HT-29 (cell line): ENCODE measurements at regions not wholly inside any gene's neighbourhood (a gene's known extent, or its start where the extent isn't known, plus 50 kb on each side); places are given as distances from the start of the nearest gene placed in this dataset.
A peak's percentile ranks its signal among the peaks of the same experiment; 100 is the strongest.

ENCODE experiments used
- DNase-seq: peaks from one replicate; pipeline ENCODE4 v3.0.0-alpha.2; 2015; ENCODE audit warnings: low spot score

DNA sequence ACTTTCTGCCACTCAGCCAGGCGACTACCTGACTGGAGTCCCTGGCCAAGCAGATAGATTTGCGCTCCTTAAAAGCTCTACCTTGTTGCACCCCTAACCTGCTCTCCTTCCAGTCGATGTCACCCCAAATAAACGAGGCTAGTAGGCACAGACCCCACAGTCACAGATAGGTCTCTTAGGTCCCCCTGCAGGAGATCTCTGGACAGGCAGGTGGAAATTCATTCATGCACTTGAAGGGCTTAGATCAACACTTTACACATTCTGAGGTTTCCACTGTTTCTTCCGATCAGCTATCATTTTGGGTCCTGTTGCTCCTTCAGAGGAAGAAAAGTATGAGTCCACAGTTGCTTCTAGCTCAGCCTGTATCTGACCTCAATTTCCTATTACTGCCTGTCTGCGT is 272.6 kb upstream of the FMN2 start:
- DNase-seq: no peak

DNA sequence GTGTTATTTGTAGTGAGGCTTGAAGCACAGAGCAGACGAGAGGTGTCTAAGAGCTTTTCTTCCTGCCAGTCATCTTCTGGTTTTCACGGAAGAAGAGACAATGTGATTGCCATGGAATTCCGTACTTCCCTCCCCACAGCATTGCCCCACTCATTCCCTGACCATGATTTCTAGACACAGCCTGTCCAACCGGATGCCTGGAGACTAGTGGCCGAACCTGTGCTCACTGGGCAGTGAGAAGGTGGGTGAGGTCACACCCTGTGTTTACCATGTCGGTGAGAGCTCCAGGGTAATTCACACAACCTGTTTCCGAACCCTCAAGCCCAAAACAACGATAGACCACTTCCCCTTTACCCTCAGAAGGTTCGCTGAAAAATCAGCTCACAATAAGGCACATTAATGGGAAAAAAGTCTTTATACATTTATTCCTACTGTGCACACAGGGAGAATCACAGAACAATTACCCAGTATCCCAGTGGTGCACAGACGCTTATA is 271.9 kb upstream of the FMN2 start:
- no peak for DNase-seq

DNA sequence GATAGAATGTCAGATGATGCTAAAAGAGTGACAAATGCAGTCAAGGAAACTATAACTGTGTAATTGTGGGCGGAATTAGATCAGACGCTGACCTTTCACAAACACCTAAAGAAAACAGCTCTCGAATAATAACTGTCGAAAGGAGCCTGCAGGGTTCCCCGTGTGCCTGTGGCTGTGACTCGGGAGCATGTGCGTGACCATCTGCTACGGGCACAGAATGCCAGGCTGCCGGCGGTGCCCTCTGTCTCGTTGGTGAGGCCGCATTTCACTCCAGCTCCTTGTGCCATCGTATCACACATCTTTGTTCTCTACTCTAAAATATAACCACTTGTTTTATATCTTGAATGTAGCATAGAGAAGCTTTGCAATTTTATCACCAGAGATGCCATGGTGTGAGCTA is 267.8 kb upstream of the FMN2 start:
- DNase-seq: no peak

DNA sequence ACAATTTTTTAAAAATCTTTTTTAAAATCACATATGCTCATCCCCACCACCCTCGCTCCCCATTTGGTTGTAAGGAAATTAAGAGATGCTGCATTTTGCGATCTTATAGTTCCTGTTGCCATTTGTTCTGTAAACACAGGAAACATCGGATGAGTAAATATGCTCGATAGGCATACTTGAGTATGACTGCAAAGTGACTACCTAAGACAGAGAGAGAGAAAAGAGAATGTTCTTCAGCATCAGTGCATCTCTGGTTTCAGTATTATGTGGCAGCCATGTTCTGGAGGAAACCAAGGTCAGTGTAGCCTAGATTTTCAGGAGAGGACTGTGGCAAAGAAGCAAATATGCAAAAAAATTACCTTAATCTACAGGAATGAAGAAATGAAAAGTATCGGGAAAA is 265.5 kb upstream of the FMN2 start:
- DNase-seq: no peak

DNA sequence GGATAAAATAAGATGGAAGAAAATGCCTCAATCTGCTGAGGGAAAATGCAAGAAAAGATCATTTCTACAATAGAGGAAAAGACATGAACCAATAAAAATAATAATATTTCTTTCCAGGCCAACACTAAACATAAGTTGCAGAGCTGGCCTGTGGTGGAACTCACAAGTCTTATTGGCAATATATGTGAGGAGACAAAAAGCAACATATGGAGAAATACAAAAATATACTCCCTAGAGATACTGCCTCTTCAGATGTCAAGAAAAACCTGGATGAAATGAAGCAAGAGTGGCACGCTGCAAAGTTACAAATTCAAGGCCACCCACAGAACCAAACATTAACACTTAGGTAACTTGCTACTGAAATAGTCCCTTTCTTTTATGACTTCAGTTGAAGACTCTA is 264.9 kb upstream of the FMN2 start:
- DNase-seq: no peak

DNA sequence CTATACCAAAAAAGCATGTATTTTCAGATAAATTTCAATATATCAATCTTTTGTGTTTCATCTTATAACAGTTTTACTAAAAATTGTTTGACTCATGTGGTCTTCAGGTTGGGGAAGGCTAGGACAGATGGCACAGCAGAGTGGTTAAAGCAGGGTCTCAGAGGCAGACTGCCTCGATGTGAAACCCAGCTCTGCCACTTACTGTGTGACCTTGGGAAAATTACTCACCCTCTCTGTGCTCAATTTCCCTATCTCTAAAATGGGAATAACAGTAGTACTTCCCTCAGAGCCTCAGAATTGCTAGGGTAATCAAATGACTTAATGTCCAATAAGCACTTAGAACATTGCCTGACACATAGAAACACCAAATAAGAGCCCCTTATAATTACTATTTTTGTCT is 262.1 kb upstream of the FMN2 start:
- no peak for DNase-seq

DNA sequence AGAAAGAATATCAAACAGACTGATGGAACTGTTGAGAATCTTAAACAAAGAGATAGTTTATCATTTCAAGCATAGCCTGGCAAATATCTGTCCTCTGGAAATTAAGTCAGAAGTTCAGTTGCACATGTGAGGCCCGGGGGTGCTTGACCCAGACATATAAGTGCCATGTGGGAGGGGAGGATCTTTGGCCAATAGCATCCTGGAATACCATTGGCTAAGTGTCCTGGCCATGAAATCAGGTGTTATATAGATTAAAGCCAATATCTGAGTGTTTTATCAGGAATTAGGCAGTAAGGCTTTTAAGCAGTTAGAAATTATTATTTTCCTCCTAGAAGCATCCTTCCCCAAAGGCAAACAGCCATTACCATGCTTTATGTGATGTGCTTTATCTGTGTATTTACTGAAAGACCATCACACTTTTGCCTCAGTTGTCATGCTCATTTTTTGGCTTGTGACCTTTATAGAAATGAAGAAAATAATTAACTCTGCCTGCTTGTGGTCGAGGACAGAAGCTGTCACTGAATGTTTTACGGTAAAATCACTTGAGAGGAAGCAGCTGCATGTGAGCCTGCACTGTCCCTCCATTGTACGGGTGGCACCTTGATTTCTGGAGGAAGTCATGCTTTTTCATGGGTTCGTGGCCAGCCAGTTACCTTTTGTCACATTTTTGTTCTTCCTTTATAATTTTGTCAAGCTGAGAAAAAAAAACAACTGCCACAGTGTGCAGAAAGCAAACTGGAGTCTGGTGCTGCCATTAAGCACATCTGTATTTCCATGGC is 259.9 kb upstream of the FMN2 start:
- DNase-seq: no peak

DNA sequence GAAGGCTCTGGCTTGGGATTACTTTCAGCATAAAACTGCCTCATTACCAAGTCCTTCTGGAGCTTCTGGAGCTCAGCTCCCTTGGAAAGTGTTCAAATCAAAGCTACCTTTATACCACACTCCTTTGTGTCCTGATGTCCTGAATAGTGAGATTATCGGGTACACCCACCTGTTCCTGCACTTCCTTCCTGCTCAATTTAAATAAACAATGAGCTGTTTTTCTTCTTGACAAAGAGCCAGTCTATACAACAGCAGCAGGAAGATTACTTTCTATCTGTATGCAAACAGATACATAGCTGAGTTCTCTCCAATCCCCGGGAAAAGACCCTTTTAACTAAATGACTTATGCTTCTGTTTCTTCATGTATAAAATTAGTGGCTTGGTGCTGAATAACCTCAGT is 258.0 kb upstream of the FMN2 start:
- peak; percentile 13 for DNase-seq

DNA sequence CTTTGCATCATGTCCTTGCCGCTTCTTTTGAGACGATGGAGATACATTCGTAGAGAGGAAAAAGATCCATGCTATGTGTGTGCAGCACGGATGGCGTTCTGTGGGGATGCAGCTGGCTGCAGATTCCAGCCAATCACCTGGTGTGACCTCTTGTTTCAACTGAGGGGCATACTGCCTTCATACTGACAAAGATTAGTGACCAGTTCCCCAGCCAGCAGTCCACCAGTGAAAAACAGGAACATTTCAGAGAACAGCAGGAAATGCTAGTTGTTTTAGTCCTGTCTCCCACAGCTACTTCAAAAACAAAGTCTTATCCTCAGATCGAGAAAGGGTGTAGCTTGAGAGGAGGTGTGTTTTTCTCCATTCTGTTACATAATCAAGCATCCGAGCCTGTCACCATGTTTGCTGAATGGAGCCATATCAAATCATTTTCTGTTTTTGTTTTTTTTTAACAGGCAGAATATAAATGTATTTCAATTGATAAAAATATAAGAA is 255.7 kb upstream of the FMN2 start:
- no peak for DNase-seq

DNA sequence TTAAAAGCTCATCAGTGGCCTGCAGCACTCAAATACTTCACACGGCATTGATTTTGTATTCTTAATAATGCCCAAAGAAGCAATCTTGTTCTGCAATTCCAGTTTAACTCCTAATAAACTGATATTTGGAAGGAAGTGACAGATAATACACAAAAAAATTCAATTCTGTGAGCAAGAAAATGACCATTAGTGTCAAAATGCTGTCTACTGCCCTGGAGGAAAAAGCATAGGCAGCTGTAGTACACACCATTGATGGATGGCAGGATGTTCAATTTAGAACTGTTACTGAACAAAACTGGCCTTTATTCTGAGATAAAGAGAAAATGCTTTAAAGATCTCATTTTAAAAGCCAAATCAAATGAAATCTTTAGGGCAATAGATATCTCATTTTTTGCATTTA is 251.3 kb upstream of the FMN2 start:
- no peak for DNase-seq

DNA sequence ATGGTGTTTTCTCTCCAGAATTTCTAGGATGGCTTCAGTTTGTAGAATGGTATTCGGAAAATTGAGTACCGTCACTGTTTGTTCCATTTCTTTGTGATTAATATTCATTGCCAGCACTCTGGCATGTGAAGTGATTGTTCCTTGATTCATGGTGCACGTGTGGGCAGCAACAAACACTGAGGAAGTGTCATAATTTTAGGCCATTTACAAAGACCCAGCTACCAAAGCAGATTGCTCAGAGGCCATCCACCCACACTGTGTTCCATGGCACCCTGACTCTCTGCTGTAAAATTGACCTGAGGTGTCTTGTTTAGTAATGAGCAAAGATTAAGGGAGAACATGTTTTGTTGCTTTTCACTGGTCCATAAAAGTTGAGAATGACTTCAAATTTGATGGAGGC is 250.9 kb upstream of the FMN2 start:
- no peak for DNase-seq

DNA sequence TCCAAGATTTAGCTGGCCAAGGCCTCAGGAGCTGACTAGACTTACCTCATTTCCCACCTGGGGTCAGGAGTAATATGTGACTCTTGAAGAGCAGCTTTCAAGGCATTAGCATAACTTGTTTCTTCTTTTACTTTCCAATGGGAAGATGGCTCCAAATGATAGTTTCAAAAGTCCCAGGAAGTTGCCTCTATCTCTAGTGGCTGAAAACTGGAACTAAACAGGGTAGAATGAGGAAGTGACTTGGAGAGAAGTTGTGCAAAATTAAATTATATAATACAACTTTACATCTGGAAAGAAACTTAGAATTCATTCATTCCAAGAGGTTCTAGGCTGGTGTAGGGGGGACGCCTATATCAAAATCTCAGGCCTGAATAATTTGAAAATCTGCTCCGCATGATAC is 250.1 kb upstream of the FMN2 start:
- no peak for DNase-seq

DNA sequence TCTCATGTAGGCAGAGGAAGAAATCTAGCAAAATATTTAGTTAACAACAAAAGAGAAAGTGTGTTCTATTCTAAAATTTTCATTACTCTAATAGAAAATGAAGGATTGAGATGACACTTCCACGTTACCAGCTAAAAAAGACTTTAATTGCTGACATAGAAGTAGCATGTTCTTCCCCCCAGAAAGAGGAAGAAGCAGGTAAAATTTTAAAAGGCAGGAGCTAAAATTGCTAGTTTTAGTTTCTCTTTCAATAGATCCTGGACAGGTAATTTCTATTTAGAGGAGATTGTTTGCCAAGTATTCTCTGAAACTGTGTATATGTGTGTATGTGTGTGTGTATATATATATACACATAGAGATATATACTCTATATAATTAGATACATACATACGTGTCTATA is 248.1 kb upstream of the FMN2 start:
- DNase-seq: no peak

DNA sequence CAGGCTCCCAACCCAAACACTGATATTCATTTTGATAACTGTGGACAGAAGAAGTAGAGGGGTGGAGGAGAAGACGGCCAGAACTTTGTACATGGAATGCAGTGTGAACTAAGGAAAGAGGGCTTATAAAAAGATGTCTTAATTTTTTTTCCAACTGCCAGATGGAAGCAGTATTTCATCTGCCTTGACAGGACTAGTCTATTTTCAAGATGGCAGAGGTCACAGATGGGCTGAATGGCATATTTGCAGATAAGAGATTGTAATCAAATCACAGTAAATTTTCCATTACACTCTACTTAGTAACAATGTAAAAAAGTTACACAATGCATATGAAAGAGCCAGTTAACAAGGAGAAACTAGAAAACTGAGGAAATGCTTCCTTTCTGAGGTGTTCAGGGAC is 246.8 kb upstream of the FMN2 start:
- no peak for DNase-seq

DNA sequence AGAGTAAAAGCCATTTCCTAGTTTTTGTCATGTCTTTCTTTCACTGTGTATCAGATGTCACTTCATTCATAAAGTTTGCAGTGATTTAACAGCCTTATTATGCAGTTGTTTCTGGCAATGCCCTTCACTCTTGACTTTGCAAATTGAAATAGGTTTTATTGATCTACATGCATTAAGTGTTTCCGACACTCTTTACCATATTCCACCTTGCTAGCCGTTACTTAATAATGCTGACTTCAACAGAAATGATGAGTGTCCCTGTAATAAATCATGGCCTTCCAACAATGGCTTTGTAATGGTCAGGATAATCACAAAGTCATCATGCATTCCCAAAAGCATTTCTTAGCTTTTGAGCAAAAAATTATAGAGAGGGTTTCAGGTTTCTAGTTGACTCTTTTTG is 236.8 kb upstream of the FMN2 start:
- DNase-seq: no peak

DNA sequence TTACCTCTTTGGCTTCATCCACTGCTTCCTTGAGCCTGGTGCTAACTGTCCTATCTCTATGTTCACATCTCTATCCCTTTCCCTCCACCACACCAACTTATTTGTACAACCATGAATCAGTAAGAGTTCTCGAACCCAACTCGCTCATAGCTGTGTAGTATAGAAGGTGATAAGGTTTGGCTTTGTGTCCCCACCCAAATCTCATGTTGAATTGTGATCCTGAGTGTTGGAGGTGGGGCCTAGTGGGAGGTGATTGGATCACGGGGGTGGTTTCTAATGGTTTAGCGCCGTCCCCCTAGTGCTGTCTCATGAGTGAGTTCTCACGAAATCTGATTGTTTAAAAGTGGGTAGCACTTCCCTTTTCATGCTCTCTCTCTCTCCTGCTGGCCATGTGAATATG is 235.6 kb upstream of the FMN2 start:
- no peak for DNase-seq

DNA sequence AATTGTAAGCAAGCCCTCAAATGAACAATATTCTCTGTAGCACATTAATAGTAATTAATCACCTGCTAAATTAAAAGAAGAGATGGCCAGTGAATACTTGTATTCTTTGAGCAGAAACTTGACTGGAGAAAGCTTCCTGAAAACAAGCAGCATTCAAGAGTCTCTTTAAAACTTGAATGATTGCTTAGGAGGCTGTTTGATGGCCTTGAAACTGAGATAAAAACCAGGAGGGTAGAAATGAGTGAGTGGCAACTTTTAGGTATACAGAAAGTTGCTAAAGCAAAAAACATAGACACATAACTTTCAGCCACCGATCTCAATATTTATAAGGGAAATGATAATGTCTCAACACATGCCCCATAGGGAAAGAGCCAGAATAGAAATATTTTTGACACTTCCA is 234.8 kb upstream of the FMN2 start:
- DNase-seq: peak; percentile 10

DNA sequence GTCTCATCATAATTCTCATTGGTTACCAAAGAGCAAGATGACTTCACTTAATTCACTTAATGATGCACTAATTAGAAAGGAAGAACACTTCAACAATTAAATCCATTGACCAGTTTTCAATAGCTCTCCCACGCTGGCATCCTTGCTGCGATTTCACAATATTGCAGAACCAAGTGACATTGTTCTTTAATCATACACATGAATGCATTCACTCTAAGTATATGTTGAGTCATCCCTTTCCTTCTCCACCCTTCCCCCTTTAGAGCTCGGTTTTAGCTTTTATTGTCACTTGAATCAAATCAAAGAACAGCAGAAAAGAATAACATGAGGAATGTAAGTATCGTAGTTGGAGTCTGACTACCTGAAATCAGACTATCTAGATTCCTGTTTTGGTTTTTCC is 233.6 kb upstream of the FMN2 start:
- DNase-seq: peak; percentile 70

DNA sequence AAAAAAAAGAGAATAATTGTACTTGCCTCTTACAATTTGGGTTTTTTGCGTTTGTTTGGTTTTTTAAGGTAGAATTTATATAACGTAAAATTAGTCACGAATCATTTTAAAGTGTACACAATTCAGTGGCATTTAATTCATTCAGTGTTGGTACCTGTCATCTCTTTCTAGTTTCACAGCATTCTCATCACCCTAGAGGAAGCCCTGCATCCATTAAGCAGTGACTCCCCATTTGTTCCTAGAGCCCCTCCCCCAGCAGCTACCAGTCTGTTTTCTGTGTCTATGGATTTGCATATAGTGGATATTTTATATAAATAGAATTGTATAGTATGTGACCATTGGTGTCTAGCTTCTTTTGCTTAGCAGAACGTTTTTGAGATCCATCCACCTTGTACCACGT is 233.2 kb upstream of the FMN2 start:
- peak; percentile 3 for DNase-seq

DNA sequence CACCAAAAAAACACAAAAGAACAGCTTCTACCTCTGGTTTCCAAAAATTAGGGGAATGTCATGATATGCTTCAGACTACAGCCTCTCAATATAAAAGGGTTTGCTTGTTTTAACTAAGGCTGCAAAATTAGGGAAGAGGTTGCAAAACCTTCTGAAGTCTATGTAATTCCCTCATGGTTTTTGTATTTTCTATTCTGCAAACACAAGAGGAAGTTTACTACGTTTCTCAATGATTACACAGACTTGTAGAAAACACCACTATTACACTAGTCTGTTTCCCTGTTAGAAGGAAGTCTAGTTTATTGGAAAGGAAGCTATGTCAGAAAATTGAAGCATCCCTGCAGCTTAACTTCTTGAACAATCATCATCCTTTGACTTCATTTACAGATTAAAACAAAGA is 229.7 kb upstream of the FMN2 start:
- DNase-seq: no peak

DNA sequence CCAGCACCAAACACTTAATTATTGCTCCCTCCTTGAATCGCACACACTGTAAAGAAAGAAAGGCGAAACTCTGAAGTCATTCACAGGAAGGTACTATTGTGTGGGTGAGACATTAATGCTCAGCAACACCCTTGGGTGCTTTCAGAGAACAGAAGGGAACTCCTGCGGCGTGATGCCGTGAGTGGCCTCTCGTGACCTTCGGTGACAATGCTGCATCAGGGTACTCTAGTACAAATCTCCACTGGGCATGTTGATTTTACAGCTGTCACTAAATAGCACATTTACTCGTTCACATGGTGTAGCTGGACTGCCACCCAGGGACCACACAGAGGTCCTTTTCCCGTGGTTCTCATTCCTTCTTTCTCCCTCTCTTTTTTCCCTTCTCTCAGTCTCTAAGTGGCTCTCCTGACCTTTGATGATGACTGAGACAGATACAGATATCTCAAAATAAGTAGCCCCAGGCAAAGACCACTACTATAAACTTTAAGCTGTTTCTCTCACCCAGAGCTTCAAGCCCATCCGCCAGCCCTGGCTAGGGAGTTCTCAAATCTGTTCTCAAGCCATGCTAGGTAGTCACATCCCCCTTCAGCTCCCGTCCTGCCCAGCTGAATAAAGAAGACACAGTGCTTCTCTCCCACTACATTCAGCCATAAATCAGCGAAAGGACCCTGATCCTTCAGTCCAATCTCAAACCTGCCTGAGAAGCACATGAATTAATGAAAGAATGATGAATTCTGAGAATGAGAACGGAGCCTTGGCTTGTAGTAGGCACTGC is 223.4 kb upstream of the FMN2 start:
- DNase-seq: no peak

DNA sequence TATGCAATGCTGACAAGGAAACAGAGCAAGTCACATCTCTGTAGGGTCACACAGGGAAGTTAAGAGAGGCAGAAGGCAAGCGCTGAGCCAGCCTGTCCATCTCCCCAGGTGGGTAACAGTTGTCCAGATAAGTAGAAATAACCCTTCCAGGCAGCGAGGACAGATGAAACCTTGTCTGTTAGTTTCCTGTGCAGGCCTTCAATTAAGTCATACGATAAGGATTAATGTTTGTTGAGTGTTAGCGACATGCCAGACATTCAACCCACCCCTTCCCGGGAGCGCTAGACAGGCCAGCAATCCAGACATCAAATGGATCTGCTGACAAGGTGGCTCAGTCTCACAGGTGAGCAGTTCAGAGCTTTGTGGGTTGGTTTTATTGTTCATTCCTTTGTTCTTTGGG is 221.5 kb upstream of the FMN2 start:
- DNase-seq: no peak

DNA sequence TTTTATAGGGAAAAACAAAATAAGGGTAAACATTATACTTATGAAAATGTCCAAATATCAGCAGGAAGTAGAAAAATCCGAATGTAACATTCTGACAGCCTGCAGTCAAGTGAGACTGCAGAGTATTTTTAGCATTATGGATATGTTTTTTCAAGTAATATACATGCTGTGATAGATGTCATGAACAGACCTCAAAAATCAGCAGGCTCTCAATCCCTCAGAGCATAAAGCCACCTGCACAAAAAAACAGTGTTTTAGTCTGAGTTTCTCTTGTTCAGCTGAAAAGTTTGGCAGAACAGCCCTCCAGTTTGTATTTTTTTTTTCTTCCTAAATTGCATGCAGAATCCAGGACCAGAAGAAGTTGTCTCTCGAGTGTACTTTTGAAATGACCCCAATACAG is 219.1 kb upstream of the FMN2 start:
- DNase-seq: no peak
